GM18520 (cell line): ENCODE measurements at regions not wholly inside any gene's neighbourhood (a gene's known extent, or its start where the extent isn't known, plus 50 kb on each side); places are given as distances from the start of the nearest gene placed in this dataset.
"Not testable (repeated sequence)": the region's sequence is repeated elsewhere in the genome, so short reads cannot be mapped to it uniquely, and the experiment has no call there.

ENCODE experiments used
- ATAC-seq: cut with Tn5 transposase; IDR thresholded peaks from one replicate; pipeline ENCODE4 v1.9.1; 2021; ENCODE audit not compliant: unreplicated experiment

DNA sequence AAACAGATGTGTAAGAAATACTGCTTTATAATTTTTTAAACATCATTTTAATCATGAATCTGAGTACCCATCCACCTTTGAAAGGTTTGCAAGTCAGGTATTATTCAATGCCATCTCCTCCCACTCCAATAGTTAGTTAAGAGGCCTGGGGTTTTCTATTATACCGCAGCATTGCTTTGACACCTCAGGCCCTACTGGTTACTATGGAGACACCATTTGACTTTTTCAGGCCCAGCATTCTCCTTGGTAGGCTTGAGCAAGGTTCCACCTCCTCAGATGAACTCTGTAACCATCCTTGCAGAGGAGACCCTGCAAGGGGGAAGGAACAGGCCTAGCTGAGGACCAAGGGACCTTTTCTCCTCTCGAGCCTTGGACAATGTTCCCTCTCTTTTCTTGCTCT is 326.9 kb upstream of the NPSR1 start:
- no peak for ATAC-seq

DNA sequence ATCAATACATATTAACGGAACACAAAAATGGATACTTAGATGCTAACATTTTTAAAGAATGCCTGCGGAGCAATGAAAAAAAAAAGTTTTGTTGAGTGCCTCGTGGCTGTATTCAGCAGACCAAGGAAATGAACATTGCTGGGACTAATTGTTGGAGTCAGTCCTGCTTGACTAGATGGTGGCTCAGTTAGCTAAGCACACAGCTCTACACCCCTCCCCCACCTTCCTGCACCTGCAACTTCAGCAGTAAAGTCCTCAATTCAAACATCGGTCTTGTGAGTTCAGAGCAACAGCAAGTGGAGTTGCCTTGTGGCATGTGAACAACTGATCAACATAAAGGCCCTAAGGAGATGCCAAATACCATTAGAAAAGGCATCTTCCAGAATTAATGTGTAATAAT is 326.0 kb upstream of the NPSR1 start:
- ATAC-seq = no peak

DNA sequence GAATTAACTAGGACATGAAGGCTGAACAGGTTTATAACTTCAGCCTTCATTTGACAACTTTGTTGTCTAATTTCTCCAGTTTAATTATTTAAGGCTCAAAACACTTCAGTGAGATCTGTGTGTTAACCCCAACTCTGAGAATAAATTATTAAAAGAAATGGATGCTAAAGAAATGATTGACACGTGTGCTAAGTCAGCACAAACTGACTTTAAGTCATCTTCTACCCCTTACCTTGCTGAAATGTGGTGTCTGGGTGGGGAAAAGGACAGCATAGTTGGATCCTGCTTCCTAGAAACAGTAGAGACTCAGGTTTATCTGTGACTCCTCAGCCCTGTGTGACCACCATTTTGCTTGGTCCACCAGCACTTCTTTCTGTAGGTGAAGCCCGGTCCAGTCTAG is 324.8 kb upstream of the NPSR1 start:
- ATAC-seq = no peak

DNA sequence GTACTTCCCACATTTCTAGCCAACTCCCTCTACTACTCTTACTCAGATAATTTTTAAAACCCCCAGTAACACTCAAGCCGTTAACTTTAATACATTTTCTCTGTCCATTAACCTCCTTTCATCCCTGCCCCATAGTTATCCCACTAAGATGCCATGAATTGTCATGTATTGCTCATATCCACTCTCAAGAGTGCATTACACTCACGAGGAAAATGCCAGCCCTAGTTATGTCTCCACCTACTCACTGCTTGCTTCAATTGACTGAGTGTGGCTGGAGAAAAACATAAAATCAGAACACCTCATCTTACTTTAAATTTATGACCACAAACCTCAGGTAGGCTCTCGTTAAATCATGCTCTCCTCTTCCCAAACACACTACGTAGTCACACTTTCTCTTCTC is 324.1 kb upstream of the NPSR1 start:
- ATAC-seq = no peak

DNA sequence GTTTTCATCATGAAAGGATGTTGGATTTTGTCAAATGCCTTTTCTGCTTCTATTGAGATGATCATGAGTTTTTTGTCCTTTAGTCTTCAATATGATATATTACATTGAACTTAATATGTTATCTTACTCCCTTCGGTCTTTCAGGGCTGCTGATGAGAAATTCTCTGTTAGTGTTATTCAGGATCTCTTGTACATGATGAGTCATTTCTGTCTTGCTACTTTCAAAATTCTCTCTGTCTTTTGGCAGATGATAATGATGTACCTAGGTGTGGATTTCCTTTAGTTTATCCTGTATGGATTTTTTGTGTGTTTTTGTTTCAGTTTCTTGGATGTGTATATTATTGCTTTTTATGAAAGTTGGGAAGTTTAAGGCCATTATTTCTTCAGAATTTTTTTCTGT is 320.9 kb upstream of the NPSR1 start:
- no peak for ATAC-seq

DNA sequence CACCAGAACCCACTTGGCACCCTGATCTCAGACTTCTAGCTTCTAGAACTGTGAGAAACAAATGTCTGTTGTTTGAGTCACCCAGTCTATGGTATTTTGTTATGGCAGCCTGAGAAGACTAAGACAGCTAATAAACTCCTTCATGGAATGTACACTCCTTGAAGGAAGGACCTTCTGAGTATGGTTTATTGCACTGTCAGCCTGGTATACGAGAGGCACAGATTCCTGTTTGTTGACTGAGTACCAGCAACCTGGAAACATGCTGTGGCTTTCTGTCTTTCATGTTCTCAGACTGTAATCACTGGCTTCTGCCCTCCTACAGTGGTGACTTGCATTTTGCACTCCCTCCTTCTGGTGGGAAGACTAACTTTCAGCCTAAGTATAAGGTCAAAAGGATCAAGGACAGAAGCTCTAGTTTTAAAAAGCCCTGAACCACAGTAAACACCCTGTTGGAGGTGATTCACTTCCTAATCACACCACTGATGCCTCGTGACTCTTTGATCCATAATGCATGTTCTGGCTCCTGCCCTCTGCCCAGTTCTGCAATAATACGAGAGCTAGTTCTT is 319.0 kb upstream of the NPSR1 start:
- ATAC-seq = no peak

DNA sequence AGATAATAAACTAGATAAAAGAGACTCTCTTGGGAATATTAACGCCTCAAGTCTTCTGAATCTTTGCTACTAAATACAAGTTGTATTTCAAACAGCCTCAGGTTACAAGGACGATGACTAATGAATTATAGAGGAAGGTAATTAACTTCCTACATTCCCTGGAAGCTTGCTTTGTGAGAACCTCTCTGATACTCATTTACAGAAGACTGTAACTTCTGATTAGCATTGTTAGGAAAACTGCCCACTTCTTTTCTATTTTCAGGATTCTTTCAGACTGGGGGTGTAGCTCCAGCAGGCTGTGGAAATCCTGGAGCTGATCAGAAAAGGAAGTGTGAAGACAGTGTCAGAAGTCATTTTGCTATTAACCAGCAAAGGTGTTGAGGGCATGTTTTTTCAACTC is 316.7 kb upstream of the NPSR1 start:
- no peak for ATAC-seq

DNA sequence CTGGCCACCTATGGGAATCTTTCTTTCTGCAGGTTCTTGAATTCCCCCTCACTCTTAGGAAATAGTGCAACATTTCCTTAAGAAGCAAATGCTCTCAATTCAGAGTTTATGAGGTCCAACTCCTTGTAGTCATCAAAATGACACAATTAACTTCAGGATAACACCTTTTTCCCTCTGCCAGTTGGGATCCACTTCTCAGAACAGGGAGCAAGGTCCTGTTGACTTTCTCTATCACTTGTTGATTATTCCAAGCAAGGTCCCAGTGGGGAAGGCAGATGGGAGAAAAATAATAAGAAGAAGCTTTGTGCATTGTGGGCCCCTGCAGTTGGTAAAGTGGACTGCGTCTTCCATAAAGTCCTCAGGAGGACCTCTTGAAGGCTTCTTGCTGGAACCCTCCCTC is 315.6 kb upstream of the NPSR1 start:
- no peak for ATAC-seq

DNA sequence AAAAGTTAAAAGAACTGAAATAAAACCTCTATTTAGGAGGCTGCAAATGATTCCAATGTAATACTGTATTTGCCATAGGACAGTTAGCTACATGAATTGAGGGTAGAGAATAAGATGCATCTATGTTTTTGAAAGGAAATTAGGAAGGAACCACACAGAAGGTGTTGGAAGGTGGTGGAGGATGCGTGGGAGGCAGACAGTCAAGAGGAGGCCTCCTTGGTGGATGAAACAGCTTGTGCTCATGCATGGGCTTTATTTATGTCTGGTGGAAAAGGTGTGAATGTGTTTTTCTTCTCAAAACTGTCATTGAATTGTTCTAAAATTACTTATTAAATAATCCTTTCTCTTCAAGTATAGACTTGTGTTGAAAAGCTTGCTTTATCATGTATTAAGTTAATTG is 314.4 kb upstream of the NPSR1 start:
- ATAC-seq = no peak

DNA sequence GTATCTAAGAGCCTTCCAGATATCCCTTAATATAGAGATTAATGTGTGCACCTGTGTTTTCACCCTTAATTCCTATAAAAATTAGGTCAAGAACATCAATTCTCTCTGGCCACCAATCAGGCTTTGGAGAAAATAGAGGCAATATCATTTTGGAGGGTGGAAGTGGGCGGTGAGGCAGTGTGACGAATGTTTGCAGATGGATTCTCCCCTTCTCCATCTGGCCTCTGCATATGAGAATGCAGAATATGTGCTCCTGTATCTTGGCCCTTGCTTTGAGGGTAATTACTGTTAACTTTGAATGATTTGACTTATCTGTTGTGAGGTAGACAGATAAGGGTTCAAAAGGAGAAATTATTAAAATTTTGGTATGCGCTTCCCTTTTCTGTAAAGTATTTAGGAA is 304.0 kb upstream of the NPSR1 start:
- ATAC-seq = no peak

DNA sequence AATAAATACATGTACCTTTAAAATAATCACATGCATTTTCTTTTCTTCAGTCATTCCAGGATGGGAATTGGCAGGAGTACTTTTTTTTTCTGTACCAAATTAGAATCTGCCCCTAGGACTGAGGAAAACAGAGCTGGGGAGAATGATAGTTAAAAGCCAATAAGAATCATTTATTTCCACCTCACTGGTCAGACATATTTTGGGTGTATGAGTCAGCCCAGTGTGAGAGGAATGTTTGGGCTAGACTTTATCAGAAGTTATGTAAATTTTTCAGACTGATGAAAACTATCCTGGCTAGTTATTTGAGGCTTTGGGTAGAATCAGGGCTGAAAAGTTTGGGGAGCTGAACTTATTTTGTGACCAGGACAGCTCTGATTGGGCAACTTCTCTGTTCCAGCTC is 303.1 kb upstream of the NPSR1 start:
- no peak for ATAC-seq

DNA sequence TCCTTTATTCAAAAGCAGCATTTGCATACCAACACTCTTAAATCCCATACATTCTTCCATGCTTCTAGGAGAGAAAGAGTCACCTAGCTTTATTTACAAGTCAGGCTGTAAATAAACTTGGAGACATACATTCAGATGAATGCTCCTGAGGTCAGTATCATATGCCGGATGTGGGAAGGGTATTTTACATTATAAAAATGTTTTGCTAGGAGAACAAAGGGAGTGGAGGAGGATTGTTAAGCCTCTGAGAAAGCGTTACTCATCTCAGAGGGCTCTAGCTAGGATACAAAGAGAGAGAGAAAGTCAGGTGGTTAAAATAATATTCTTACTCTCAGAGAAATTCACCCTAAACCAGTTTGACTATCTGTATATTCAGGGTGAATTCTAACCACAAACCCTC is 300.9 kb upstream of the NPSR1 start:
- no peak for ATAC-seq

DNA sequence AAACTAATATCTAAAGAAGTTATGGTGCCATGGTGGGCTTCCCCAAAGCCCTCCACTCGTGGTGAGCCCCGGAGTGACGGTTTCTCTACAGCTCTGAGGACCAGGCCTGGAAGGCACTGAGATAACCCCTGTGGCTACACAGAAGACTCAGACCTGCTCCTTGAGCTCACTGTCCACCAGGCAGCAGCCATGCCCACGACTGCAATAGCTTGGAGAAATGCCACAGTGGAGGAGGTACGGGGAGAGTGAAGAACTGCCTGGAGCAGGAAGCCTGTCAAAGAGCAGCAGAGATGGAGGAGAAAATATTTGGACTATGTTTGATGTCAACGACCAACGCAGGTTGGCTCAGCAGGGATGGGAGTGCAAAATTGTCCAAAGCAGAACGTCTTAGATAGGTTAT is 300.1 kb upstream of the NPSR1 start:
- ATAC-seq = no peak

DNA sequence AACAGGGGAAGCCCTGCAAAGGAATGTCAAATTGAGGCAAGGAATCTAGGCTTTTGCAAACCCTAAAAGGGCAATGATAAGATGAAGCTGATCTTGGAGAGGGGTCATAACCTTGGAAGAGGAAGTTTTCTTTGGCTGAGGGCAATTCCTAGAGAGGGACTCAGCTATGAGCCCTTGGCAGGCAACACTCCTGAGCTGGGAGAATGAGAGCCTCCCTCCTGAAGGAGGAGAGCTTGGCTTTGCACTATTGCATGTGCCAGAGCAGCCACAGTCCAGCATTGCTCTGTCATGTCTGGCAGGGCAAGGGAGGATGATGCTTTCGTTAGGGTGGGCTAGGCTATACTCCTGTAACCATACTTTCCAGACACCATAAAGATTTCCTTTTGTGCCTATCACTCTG is 299.4 kb upstream of the NPSR1 start:
- ATAC-seq = not testable (repeated sequence)

DNA sequence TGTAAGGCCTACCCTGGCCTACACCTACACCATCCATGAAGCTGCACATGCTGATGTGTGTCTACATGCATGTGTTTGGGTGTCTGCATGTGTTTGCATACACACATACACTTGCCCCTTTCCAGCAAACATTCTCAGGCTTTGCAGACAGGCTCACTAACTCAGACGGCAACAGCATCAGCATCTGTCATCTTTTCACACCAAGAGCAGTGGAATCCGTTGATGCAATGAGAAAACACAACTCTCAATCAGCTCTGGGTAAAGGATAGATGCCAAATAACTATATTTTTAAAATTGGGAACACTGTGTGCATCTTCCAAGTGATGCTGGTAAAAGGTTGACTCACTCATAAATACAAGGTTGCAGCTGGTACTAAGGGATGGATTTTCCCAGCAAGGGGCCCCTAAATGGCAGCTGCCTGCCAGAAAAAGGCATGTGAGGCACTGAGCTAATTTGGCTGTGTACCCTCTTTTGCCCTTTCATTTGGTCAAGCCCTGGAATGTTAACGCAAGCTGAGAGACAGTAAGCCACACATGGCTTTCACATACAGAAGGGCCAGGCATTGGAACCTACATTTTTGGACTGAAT is 296.3 kb upstream of the NPSR1 start:
- ATAC-seq = no peak

DNA sequence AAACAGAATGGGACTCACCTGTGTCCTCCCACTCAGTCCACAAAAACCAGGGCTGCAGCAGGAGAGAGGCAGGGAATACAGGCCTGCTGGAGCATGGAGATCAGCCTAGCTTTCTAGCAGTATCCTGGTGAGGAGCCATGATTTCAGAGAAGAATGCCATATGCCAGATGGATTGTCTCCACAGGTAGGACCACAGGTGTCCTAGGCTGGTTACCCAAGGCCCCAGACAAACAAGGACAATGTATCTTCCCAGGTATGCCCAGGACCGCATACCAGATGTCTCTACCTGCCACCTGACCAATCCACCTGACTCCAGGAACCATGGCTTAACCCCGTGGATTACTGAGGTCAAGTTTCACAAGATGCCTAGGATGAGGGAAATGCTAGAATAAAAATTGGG is 295.4 kb upstream of the NPSR1 start:
- ATAC-seq = no peak

DNA sequence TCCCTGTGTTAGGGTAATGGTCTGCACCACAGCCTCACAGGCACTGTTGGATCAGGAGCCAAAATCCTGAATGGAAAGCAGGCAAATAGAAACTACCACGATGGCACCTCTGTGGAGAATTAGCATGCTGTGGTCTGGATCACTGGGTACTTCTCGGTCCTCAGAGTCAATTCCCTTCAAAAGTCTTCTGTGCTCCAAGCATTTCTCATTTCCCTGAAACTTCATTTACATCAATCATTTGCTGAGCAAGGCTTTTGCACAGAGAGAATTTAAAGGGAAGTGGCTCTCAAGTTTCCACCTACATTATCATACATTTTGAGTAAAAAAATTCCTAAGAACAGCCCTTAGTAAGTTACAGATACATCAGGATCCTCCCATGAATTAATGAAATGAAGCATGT is 293.9 kb upstream of the NPSR1 start:
- ATAC-seq = no peak

DNA sequence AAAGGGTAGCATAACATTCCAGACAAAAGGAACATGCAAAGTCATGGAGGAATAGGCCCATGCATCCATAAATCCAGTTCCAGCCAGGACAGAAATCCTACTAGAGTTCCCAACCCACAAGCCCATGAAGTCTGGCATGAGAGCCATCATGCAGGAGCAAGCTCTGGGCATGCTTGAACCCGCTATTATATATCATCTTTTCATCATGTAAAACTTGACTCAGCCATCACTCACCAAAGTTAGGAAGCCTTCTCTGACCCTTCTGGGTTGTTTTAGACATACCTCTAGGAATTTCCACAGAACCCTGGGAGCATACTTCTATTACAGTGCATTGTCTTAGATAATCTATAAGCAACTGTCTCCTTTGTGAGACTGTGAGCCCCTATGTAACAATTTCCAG is 293.0 kb upstream of the NPSR1 start:
- ATAC-seq = no peak

DNA sequence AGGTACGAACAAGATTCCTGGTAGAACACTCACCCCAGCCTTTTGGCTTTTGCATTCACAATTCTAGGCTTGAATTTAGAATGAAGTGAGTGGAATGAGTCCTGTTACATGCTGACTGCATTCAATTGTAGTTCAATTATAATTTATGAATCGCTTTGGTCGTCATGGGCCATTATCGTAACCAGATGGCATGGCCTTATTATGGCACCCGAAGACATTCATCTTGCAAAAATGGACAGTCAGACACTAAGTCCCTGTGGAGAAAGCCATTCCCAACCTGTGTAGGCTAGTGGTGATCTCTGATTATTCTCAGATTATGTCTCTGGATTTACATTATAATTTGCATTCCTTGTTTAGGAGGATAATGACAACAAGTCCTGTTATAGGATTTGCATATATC is 292.4 kb upstream of the NPSR1 start:
- no peak for ATAC-seq

DNA sequence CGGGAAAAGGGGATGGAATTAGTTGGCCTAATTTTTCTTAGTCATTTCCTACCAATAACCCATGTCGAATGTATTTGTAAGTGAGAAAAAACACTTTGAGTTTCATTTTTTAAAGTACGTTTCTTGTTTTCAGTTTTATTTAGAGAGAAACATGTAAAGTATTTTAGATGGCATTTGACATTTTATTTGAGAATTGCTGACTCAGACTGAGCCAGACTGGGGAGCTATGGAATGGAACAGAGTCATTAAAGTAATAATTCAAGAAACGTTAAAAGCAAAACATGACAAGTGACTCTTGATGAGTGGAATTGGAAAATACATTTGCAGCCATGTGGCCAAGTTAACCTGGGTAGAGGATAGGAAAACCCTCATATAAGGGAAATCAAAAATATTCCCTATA is 286.1 kb upstream of the NPSR1 start:
- ATAC-seq = no peak

DNA sequence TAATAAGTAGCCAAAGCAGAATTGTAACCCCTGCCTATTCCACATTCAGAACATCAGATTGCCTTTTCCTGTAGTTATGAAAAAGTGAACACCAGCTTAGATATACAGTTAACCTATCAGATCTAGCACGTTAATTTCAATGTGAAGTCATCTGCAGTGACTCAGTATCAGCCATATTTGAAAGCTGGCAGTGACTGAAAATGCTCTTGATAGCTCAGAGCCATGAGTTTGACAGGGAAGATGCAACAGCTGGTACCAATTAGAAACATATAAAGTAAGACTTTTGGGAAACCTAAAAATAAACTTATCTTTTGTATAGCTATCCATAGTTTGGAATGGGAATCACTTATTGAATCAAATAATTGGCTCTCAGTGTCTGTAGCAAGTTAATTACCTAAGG is 284.1 kb upstream of the NPSR1 start:
- ATAC-seq = no peak

DNA sequence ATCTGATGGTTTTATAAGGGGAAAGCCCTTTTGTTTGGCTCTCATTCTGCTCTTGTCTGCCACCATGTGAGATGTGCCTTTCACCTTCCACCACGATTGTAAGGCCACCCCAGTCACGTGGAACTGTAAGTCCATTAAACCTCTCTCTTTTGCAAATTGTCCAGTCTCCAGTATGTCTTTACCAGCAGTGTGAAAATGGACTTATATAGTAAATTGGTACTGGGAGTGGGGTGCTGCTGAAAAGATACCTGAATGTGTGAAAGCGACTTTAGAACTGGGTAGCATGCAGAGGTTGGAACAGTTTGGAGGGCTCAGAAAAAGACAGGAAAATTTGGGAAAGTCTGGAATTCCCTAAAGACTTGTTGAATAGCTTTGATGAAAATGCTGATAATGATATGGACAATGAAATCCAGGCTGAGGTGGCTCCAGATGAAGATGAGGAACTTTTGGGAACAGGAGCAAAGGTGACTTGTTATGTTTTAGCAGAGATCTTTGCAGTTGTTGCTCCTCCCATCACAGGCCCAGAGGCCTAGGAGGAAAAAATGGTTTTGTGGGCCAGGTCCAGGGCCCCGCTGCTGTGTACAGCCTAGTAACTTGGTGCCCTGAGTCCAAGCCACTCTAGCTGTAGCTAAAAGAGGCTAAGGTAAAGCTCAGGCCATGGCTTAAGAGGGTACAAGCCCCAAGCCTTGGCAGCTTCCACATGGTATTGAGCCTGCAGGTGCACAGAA is 275.7 kb upstream of the NPSR1 start:
- ATAC-seq = no peak

DNA sequence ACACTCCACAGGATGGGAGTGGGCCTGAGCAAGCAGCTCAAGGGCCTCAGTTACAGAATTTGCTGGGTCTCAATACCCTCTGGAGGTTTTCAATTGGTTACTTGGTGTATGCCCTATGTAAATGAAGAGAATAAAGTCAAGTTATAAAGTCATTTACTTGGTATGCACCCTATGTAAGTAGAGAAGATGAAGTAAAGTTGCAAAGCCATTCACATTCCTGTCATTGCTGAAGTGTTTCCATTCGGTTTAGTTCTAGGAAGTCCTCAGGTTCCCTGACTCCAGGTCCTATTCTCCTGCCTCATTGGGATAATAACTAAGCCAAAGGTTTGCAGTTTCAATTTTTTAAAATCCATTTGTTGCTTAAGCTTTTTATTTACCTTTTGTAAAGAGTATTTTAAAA is 272.6 kb upstream of the NPSR1 start:
- ATAC-seq = no peak
